Liver (tissue), 7 donors: ENCODE measurements at regions not wholly inside any gene's neighbourhood (a gene's known extent, or its start where the extent isn't known, plus 50 kb on each side); places are given as distances from the start of the nearest gene placed in this dataset.

Experiments used
- DNase-seq: peaks from one replicate; pipeline ENCODE4 v3.0.0-alpha.2; 2017; ENCODE audit warnings: low spot score
- H3K27ac ChIP-seq, 2 donors: one replicate each; pipeline ENCODE4 v1.7.0; 2013; ENCODE audit warnings: inconsistent platforms in 2 of 2, low read length in 2 of 2, control low read depth in 1 of 2, low read depth in 1 of 2, mild to moderate bottlenecking in 1 of 2
- H3K27me3 ChIP-seq, 4 donors: one replicate each; pipeline versions ENCODE4 v1.6.1 to v1.7.0; 2013; ENCODE audit warnings: low read length in 3 of 4, inconsistent platforms in 1 of 4, mild to moderate bottlenecking in 1 of 4, moderate library complexity in 1 of 4; ENCODE audit not compliant: control insufficient read depth in 4 of 4, insufficient read depth in 4 of 4
- H3K36me3 ChIP-seq, 4 donors: one replicate each; pipeline versions ENCODE4 v1.6.1 to v1.7.0; 2013; ENCODE audit warnings: low read length in 3 of 4, mild to moderate bottlenecking in 3 of 4, low read depth in 1 of 4, moderate library complexity in 1 of 4; ENCODE audit not compliant: control insufficient read depth in 4 of 4, insufficient read depth in 3 of 4
- H3K4me1 ChIP-seq, 4 donors: one replicate each; pipeline versions ENCODE4 v1.6.1 to v1.7.0; 2013; ENCODE audit warnings: low read length in 3 of 4, mild to moderate bottlenecking in 3 of 4, moderate library complexity in 1 of 4; ENCODE audit not compliant: control insufficient read depth in 4 of 4, insufficient read depth in 4 of 4
- H3K4me3 ChIP-seq, 3 donors: one replicate each; pipeline versions ENCODE4 v1.6.1 to v1.7.0; 2013; ENCODE audit warnings: low read length in 3 of 3, control low read depth in 1 of 3, low read depth in 1 of 3, mild to moderate bottlenecking in 1 of 3
- H3K9ac ChIP-seq, 2 donors: one replicate each; pipeline ENCODE4 v1.7.0; 2013; ENCODE audit warnings: low read length in 2 of 2, mild to moderate bottlenecking in 2 of 2, moderate library complexity in 2 of 2, control low read depth in 1 of 2, low read depth in 1 of 2
- H3K9me3 ChIP-seq, 4 donors: one replicate each; pipeline versions ENCODE4 v1.6.1 to v1.7.0; 2013; ENCODE audit warnings: low read length in 3 of 4; ENCODE audit not compliant: control insufficient read depth in 4 of 4
- ATF3 ChIP-seq: IDR thresholded peaks from 2 replicates; pipeline ENCODE4 v1.6.1; 2016; ENCODE audit warnings: antibody characterized with exemption
- CTCF ChIP-seq: fragments of 150-350 bp; IDR thresholded peaks from 2 replicates; pipeline ENCODE4 v1.5.1; 2017; ENCODE audit warnings: improper control_type of control experiment, low read depth, low read length; ENCODE audit not compliant: missing input control
- GABPA ChIP-seq, 2 donors: IDR thresholded peaks in 1 of 2; conservative IDR thresholded peaks in 1 of 2; 2 replicates each; pipeline ENCODE4 v1.6.1; 2016; ENCODE audit warnings: antibody characterized with exemption in 2 of 2, mild to moderate bottlenecking in 1 of 2, moderate library complexity in 1 of 2
- HNF4A ChIP-seq, 2 donors: conservative IDR thresholded peaks; 2 replicates each; pipeline ENCODE4 v1.6.1; 2016; ENCODE audit warnings: antibody characterized with exemption in 2 of 2, mild to moderate bottlenecking in 2 of 2
- JUND ChIP-seq, 2 donors: IDR thresholded peaks; 2 replicates each; pipeline ENCODE4 v1.6.1; 2016; ENCODE audit warnings: antibody characterized with exemption in 2 of 2
- MAX ChIP-seq: IDR thresholded peaks from 2 replicates; pipeline ENCODE4 v1.6.1; 2016; ENCODE audit warnings: antibody characterized with exemption
- NR2F2 ChIP-seq: IDR thresholded peaks from 2 replicates; pipeline ENCODE4 v1.6.1; 2016; ENCODE audit warnings: antibody characterized with exemption
- RAD21 ChIP-seq, 2 donors: IDR thresholded peaks; 2 replicates each; pipeline ENCODE4 v1.6.1; 2016; ENCODE audit warnings: antibody characterized with exemption in 2 of 2, mild to moderate bottlenecking in 2 of 2
- REST ChIP-seq: IDR thresholded peaks from 2 replicates; pipeline ENCODE4 v1.6.1; 2016; ENCODE audit warnings: antibody characterized with exemption, mild to moderate bottlenecking
- RXRA ChIP-seq, 2 donors: IDR thresholded peaks; 2 replicates each; pipeline ENCODE4 v1.6.1; 2017 to 2018; ENCODE audit warnings: antibody characterized with exemption in 2 of 2, mild to moderate bottlenecking in 1 of 2
- SP1 ChIP-seq: IDR thresholded peaks from 2 replicates; pipeline ENCODE4 v1.6.1; 2018; ENCODE audit warnings: antibody characterized with exemption, mild to moderate bottlenecking
- TAF1 ChIP-seq: conservative IDR thresholded peaks from 2 replicates; pipeline ENCODE4 v1.6.1; 2016; ENCODE audit warnings: antibody characterized with exemption, mild to moderate bottlenecking
- TF ChIP-seq, protein P1 (sequence below): IDR thresholded peaks from 2 replicates; pipeline ENCODE4 v1.6.1; 2016; ENCODE audit warnings: antibody characterized with exemption
- donor health status: healthy.
- donor health status: healthy.
- donor health status: healthy.
- donor health status: healthy.

- TF ChIP-seq, protein P1, sequence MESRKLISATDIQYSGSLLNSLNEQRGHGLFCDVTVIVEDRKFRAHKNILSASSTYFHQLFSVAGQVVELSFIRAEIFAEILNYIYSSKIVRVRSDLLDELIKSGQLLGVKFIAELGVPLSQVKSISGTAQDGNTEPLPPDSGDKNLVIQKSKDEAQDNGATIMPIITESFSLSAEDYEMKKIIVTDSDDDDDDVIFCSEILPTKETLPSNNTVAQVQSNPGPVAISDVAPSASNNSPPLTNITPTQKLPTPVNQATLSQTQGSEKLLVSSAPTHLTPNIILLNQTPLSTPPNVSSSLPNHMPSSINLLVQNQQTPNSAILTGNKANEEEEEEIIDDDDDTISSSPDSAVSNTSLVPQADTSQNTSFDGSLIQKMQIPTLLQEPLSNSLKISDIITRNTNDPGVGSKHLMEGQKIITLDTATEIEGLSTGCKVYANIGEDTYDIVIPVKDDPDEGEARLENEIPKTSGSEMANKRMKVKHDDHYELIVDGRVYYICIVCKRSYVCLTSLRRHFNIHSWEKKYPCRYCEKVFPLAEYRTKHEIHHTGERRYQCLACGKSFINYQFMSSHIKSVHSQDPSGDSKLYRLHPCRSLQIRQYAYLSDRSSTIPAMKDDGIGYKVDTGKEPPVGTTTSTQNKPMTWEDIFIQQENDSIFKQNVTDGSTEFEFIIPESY, result no peak
- TF ChIP-seq SP1 (no peak), REST (no peak)
Measured at GRCh38 chr14:26319139-26319864, 278.5 kb downstream of the NOVA1 start (continued).

GRCh38 chr14:26304056-26304455 is 293.8 kb downstream of the NOVA1 start:
- H3K27me3 ChIP-seq, result no peaks in the 10 kb centered on the region
- H3K4me3 ChIP-seq, result no peak overlapping the region
- H3K36me3 ChIP-seq, result no peaks in the 10 kb centered on the region
- TF ChIP-seq JUND (IDR thresholded peaks at IDR 0.05) (no peak), RAD21 (IDR thresholded peaks at IDR 0.05) (no peak), TAF1 (no peak), GABPA (IDR thresholded peaks at IDR 0.05 in 1 of 2, conservative IDR thresholded peaks at IDR 0.05 in 1 of 2) (no peak), HNF4A (conservative IDR thresholded peaks at IDR 0.05) (no peak), REST (no peak), ATF3 (no peak), MAX (no peak), RXRA (IDR thresholded peaks at IDR 0.05) (no peak), NR2F2 (no peak), CTCF (no peak)
- TF ChIP-seq, protein P1, result no peak
- peaks cover 0 to 10% (median 1%) of the 10 kb centered on the region in 4 donors for H3K9me3 ChIP-seq
- DNase-seq, result no peak
- H3K9ac ChIP-seq, result no peak overlapping the region
- H3K27ac ChIP-seq, result no peak overlapping the region
- H3K4me1 ChIP-seq, result no peaks in the 10 kb centered on the region
